GM12864 (cell line): ENCODE measurements at regions not wholly inside any gene's neighbourhood (a gene's known extent, or its start where the extent isn't known, plus 50 kb on each side); places are given as distances from the start of the nearest gene placed in this dataset.
"Not testable (repeated sequence)": the region's sequence is repeated elsewhere in the genome, so short reads cannot be mapped to it uniquely, and the experiment has no call there.

Experiments
- DNase-seq: peaks from one replicate; pipeline ENCODE4 v3.0.0-alpha.2; 2011; ENCODE audit warnings: low read depth
- H3K4me3 ChIP-seq: 2 replicates; pipeline ENCODE4 v1.5.1; 2011; ENCODE audit warnings: mild to moderate bottlenecking, low read depth, low read length, control low read depth
- CTCF ChIP-seq: IDR thresholded peaks from 2 replicates; pipeline ENCODE4 v1.5.1; 2011; ENCODE audit warnings: low read depth, mild to moderate bottlenecking, moderate library complexity, low read length, control low read depth, inconsistent platforms; ENCODE audit errors: missing control alignments

DNA sequence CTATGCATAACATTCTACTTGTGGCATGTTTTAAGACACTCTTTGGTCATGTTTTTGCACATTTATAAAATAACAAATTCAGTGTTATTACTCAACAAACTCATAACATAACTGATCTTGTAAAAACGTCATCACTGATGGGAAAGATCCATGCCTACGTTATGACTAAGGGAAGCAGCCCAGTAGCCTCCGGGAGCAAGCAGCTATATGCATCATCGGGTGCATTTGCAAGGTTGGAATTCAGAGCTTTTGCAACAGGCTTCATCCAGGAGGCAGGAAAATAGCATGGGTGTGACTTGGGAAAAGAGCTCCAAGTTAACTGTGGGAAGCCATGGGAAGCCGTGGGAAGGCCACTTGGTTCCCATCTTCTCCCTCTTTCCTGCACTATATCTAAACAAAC, 271.6 kb upstream of the SGK1 start:
- TF ChIP-seq CTCF: no peak
- no peak overlapping the region for H3K4me3 ChIP-seq
- no peak for DNase-seq

DNA sequence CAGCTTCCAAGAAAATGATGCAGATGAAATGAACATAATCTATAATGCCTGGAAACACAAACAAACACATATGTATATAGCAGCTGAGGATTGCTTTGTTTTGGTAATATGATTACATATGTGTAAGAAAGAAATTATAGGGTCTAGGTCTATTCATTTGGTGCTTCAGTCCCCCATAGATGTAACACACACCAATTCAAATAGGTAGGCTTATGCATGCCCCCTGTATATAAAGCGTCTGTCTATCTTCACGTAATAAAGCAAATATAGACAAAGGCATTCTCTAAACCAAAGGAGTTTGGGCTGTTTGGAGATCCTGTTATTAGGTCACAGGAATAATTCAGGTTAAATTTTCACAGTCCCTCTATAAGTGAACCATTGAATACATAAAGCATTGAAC, 270.4 kb upstream of the SGK1 start:
- TF ChIP-seq CTCF: no peak
- no peak overlapping the region for H3K4me3 ChIP-seq
- DNase-seq: no peak

DNA sequence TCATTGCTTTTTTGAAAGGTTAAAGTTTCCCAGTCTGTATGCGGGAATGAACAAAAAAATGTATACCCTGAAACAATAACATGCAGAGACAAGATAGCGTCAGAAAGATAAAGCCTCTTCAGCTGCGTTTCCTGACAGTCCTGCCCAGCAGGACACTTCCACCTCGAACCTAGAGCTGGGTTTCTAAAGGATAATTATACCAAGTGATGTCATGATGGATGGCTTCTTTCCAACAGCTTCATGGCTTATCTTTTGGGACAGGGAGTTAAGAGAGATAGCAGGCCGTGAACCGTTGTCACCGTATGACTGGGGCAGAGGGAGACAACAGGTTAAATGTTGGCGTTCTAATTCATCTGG, 267.6 kb upstream of the SGK1 start:
- no peak for DNase-seq
- no peak for TF ChIP-seq CTCF
- no peak overlapping the region for H3K4me3 ChIP-seq

- DNase-seq: no peak
- no peak for TF ChIP-seq CTCF
- no peak overlapping the region for H3K4me3 ChIP-seq
These were observed 267.1 kb upstream of the SGK1 start for GRCh38 chr6:134584847-134585516.

- H3K4me3 ChIP-seq: no peak overlapping the region
- no peak for DNase-seq
- TF ChIP-seq CTCF: no peak
These were observed 260.1 kb upstream of the SGK1 start for GRCh38 chr6:134577998-134578397.

- no peak for TF ChIP-seq CTCF
- no peak overlapping the region for H3K4me3 ChIP-seq
- no peak for DNase-seq
These were observed 257.3 kb upstream of the SGK1 start for GRCh38 chr6:134575221-134575620.

- no peak overlapping the region for H3K4me3 ChIP-seq
- no peak for DNase-seq
- TF ChIP-seq CTCF: no peak
These were observed 256.6 kb upstream of the SGK1 start for GRCh38 chr6:134574491-134574890.

GRCh38 chr6:134569996-134570395, 252.1 kb upstream of the SGK1 start:
- DNase-seq, H3K4me3 ChIP-seq: not testable (repeated sequence)
